HL-60 (cell line): ENCODE measurements at regions not wholly inside any gene's neighbourhood (a gene's known extent, or its start where the extent isn't known, plus 50 kb on each side); places are given as distances from the start of the nearest gene placed in this dataset.

Source experiments
- DNase-seq, 2 experiments: peaks; one replicate each; pipeline ENCODE4 v3.0.0-alpha.2; 2010 to 2020; ENCODE audit warnings: low read depth in 1 of 2, low spot score in 1 of 2
- H3K27ac ChIP-seq: fragments of 250-450 bp; sonication (Bioruptor Pico); replicated peaks from 2 replicates; pipeline ENCODE4 v1.5.1; 2020; ENCODE audit warnings: mild to moderate bottlenecking, moderate library complexity
- H3K27me3 ChIP-seq: fragments of 250-450 bp; sonication (Bioruptor Pico); 2 replicates; pipeline ENCODE4 v1.5.1; 2021; ENCODE audit warnings: mild to moderate bottlenecking, moderate library complexity; ENCODE audit not compliant: insufficient read depth, poor library complexity, severe bottlenecking
- H3K4me3 ChIP-seq: replicated peaks from 2 replicates; pipeline ENCODE4 v1.5.1; 2011; ENCODE audit warnings: mild to moderate bottlenecking, control low read depth, low read length; ENCODE audit not compliant: insufficient read depth
- CTCF ChIP-seq: IDR thresholded peaks from one replicate; pipeline ENCODE4 v1.5.1; 2011; ENCODE audit warnings: low read length, control low read depth, inconsistent platforms; ENCODE audit not compliant: insufficient read depth
- GABPA ChIP-seq: IDR thresholded peaks from 2 replicates; pipeline ENCODE4 v1.6.1; 2012; ENCODE audit warnings: low read depth
- POLR2AphosphoS5 ChIP-seq: IDR thresholded peaks from 2 replicates; pipeline ENCODE4 v1.6.1; 2012; ENCODE audit warnings: low read depth
- REST ChIP-seq: IDR thresholded peaks from 2 replicates; pipeline ENCODE4 v1.6.1; 2012; ENCODE audit warnings: low read depth; ENCODE audit not compliant: insufficient replicate concordance
- SPI1 ChIP-seq: IDR thresholded peaks from 2 replicates; pipeline ENCODE4 v1.6.1; 2012; ENCODE audit warnings: low read depth, mild to moderate bottlenecking, borderline replicate concordance

GRCh38 chr20:63097336-63097831 lies 90.6 kb upstream of the BHLHE23 start:
- no peak for DNase-seq
- Histone ChIP-seq H3K27ac (no peak overlapping the region), H3K27me3 (peaks cover 7% of the 10 kb centered on the region), H3K4me3 (no peak overlapping the region)
- TF ChIP-seq REST (no peak), GABPA (no peak), POLR2AphosphoS5 (no peak), SPI1 (no peak), CTCF (no peak)

- Histone ChIP-seq H3K27ac (no peak overlapping the region), H3K4me3 (no peak overlapping the region), H3K27me3 (peaks cover 2% of the 10 kb centered on the region)
- DNase-seq = no peak
- TF ChIP-seq GABPA (no peak), POLR2AphosphoS5 (no peak), CTCF (no peak), SPI1 (no peak), REST (no peak)
Observed at GRCh38 chr20:63096681-63097335, 90.0 kb upstream of the BHLHE23 start.

- no peak for TF ChIP-seq CTCF
- TF ChIP-seq POLR2AphosphoS5 = no peak
- TF ChIP-seq SPI1 = no peak
- no peak for TF ChIP-seq GABPA
- no peak for TF ChIP-seq REST
- H3K4me3 ChIP-seq = no peak overlapping the region
- no peaks in the 10 kb centered on the region for H3K27me3 ChIP-seq
- DNase-seq = no peak
- H3K27ac ChIP-seq = no peak overlapping the region
Observed at GRCh38 chr20:63095718-63096654, 89.2 kb upstream of the BHLHE23 start.
